H1 (cell line): ENCODE measurements at regions not wholly inside any gene's neighbourhood (a gene's known extent, or its start where the extent isn't known, plus 50 kb on each side); places are given as distances from the start of the nearest gene placed in this dataset.

ENCODE experiments used
- BACH1 ChIP-seq: IDR thresholded peaks from 2 replicates; pipeline ENCODE4 v1.6.1; 2012; ENCODE audit warnings: low read length, improper control_type of control experiment
- BRCA1 ChIP-seq: IDR thresholded peaks from 2 replicates; pipeline ENCODE4 v1.6.1; 2012; ENCODE audit warnings: low read depth, low read length, improper control_type of control experiment
- CBX5 ChIP-seq: fragments of 300-800, 300-1000 bp; sonication (generic); IDR thresholded peaks from 2 replicates; pipeline ENCODE4 v1.7.1; 2016; ENCODE audit warnings: antibody characterized with exemption, low read length, low read depth
- CBX8 ChIP-seq: fragments of 300-800, 300-1000 bp; sonication (generic); IDR thresholded peaks from 2 replicates; pipeline ENCODE4 v1.7.1; 2016; ENCODE audit warnings: low read depth, low read length, borderline replicate concordance
- CEBPB ChIP-seq: IDR thresholded peaks from 2 replicates; pipeline ENCODE4 v1.6.1; 2012; ENCODE audit warnings: low read depth, low read length
- JUN ChIP-seq: IDR thresholded peaks from 2 replicates; pipeline ENCODE4 v1.6.1; 2011; ENCODE audit warnings: low read depth, mild to moderate bottlenecking, improper control_type of control experiment, low read length
- POLR2AphosphoS5 ChIP-seq: IDR thresholded peaks from 2 replicates; pipeline ENCODE4 v1.6.1; 2011; ENCODE audit warnings: low read depth, low read length
- RNF2 ChIP-seq: fragments of 200-900, 300-1000 bp; sonication (generic); IDR thresholded peaks from 2 replicates; pipeline ENCODE4 v1.7.1; 2016; ENCODE audit warnings: borderline replicate concordance, low read depth, mild to moderate bottlenecking, antibody characterized with exemption, low read length; ENCODE audit not compliant: poor library complexity, severe bottlenecking; ENCODE audit errors: missing control alignments
- SAP30 ChIP-seq: fragments of 300-600 bp; sonication (generic); IDR thresholded peaks from 2 replicates; pipeline ENCODE4 v1.7.1; 2012; ENCODE audit warnings: low read length, moderate library complexity, mild to moderate bottlenecking, inconsistent platforms; ENCODE audit not compliant: insufficient read depth, insufficient replicate concordance
- SP1 ChIP-seq: IDR thresholded peaks from 2 replicates; pipeline ENCODE4 v1.6.1; 2011; ENCODE audit warnings: low read depth, low read length
- YY1 ChIP-seq: IDR thresholded peaks from 2 replicates; pipeline ENCODE4 v1.6.1; 2011; ENCODE audit warnings: low read depth, mild to moderate bottlenecking, low read length

GRCh38 chr7:156475179-156475578 is 165.4 kb upstream of the RNF32 start (continued):
- TF ChIP-seq CBX8 = no peak
- no peak for TF ChIP-seq CBX5
- no peak for TF ChIP-seq CEBPB
- TF ChIP-seq POLR2AphosphoS5 = no peak
- no peak for TF ChIP-seq SAP30
- TF ChIP-seq BACH1 = no peak
- no peak for TF ChIP-seq YY1
- TF ChIP-seq SP1 = no peak
- TF ChIP-seq RNF2 = no peak
- no peak for TF ChIP-seq JUN
- TF ChIP-seq BRCA1 = no peak
